Right lobe of liver (tissue), 6 donors: ENCODE measurements at regions not wholly inside any gene's neighbourhood (a gene's known extent, or its start where the extent isn't known, plus 50 kb on each side); places are given as distances from the start of the nearest gene placed in this dataset.

ENCODE experiments used
- ATAC-seq, 4 donors: fragments of 200-7000 bp; cut with Tn5 transposase; one replicate each; pipeline ENCODE4 v1.9.1; 2020; ENCODE audit warnings: mild to moderate bottlenecking in 4 of 4, moderate library complexity in 4 of 4
- DNase-seq, 3 donors: peaks; one replicate each; pipeline ENCODE4 v3.0.0-alpha.2; 2020
- H3K27ac ChIP-seq, 3 donors: fragments of 200-600 bp; one replicate each; pipeline ENCODE4 v1.8.0; 2022
- H3K27me3 ChIP-seq, 2 donors: fragments of 200-600 bp; one replicate each; pipeline ENCODE4 v1.8.0; 2022
- H3K36me3 ChIP-seq, 4 donors: fragments of 200-600 bp; sonication (generic) in 1 of 4; one replicate each; pipeline versions ENCODE4 v1.5.1 to v1.8.0; 2017 to 2022; ENCODE audit warnings: control low read depth in 1 of 4
- H3K4me1 ChIP-seq, 4 donors: fragments of 200-600 bp; sonication (generic) in 1 of 4; one replicate each; pipeline versions ENCODE4 v1.5.1 to v1.8.0; 2017 to 2022; ENCODE audit warnings: control low read depth in 1 of 4
- H3K4me3 ChIP-seq, 3 donors: fragments of 200-600 bp; one replicate each; pipeline ENCODE4 v1.8.0; 2022
- H3K9me3 ChIP-seq, 4 donors: fragments of 200-600 bp; sonication (generic) in 1 of 4; one replicate each; pipeline versions ENCODE4 v1.5.1 to v1.8.0; 2017 to 2022; ENCODE audit warnings: control low read depth in 1 of 4
- POLR2A ChIP-seq: fragments of 450-650 bp; IDR thresholded peaks from one replicate; pipeline ENCODE4 v1.6.1; 2017; ENCODE audit warnings: antibody characterized with exemption, mild to moderate bottlenecking
- WGBS: methylation state at CpG from one replicate; pipeline ENCODE4 v1.1.6; 2018; ENCODE audit warnings: low coverage, low lambda C conversion rate; ENCODE audit not compliant: insufficient coverage; ENCODE audit errors: missing lambda C conversion rate; 5-methylcytosine and 5-hydroxymethylcytosine counted together
- intact Hi-C, 2 donors: fragments of 100-400 bp; cut with DNase I; formaldehyde crosslinking; loops; one replicate each; pipeline versions ENCODE4 v1.11.2 to v1.14.1; 2022
- TF ChIP-seq, protein P1 (sequence below), 4 donors: fragments of 200-600 bp in 3 of 4; fragments of 450-650 bp in 1 of 4; IDR thresholded peaks; one replicate each; pipeline versions ENCODE4 v1.5.1 to v1.8.0; 2016 to 2022; ENCODE audit warnings: antibody characterized with exemption in 4 of 4, mild to moderate bottlenecking in 2 of 4
- donor health status: DM: no; HTN: yes; CAD: no.
- donor health status: DM: no; HTN: no; CAD: no.
- donor health status: DM: no; HTN: no; CAD: no.
- donor health status: DM: no; HTN: yes; CAD: no.
- donor health status: DM: no; HTN: yes; CAD: no.

GRCh38 chr7:106773228-106773627, 91.9 kb upstream of the PIK3CG start:
- peak in 2 of 4 donors; percentile 16 to 25 for ATAC-seq
- intact Hi-C loops, result no loop called here
- H3K4me3 ChIP-seq, result no peak overlapping the region
- 47% methylated on average over 1 of the region's 1 CpG for WGBS
- TF ChIP-seq, protein P1, sequence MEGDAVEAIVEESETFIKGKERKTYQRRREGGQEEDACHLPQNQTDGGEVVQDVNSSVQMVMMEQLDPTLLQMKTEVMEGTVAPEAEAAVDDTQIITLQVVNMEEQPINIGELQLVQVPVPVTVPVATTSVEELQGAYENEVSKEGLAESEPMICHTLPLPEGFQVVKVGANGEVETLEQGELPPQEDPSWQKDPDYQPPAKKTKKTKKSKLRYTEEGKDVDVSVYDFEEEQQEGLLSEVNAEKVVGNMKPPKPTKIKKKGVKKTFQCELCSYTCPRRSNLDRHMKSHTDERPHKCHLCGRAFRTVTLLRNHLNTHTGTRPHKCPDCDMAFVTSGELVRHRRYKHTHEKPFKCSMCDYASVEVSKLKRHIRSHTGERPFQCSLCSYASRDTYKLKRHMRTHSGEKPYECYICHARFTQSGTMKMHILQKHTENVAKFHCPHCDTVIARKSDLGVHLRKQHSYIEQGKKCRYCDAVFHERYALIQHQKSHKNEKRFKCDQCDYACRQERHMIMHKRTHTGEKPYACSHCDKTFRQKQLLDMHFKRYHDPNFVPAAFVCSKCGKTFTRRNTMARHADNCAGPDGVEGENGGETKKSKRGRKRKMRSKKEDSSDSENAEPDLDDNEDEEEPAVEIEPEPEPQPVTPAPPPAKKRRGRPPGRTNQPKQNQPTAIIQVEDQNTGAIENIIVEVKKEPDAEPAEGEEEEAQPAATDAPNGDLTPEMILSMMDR (IDR thresholded peaks at IDR 0.05), result no peak
- TF ChIP-seq POLR2A, result no peak
- no peaks in the 10 kb centered on the region for H3K9me3 ChIP-seq
- H3K27ac ChIP-seq, result no peak overlapping the region
- no peaks in the 10 kb centered on the region for H3K4me1 ChIP-seq
- H3K36me3 ChIP-seq, result no peaks in the 10 kb centered on the region
- no peak for DNase-seq
- H3K27me3 ChIP-seq, result no peaks in the 10 kb centered on the region

- no peak for DNase-seq
- no peaks in the 10 kb centered on the region for H3K4me1 ChIP-seq
- WGBS, result 93% methylated on average over 2 of the region's 2 CpGs
- no peak for TF ChIP-seq POLR2A
- TF ChIP-seq, protein P1 (IDR thresholded peaks at IDR 0.05), result no peak
- ATAC-seq, result no peak
- no peaks in the 10 kb centered on the region for H3K36me3 ChIP-seq
- no peak overlapping the region for H3K4me3 ChIP-seq
- no peak overlapping the region for H3K27ac ChIP-seq
- H3K9me3 ChIP-seq, result no peaks in the 10 kb centered on the region
- H3K27me3 ChIP-seq, result no peaks in the 10 kb centered on the region
- intact Hi-C loops, result no loop called here
Measured at GRCh38 chr7:106773721-106774120, 91.4 kb upstream of the PIK3CG start.

DNA sequence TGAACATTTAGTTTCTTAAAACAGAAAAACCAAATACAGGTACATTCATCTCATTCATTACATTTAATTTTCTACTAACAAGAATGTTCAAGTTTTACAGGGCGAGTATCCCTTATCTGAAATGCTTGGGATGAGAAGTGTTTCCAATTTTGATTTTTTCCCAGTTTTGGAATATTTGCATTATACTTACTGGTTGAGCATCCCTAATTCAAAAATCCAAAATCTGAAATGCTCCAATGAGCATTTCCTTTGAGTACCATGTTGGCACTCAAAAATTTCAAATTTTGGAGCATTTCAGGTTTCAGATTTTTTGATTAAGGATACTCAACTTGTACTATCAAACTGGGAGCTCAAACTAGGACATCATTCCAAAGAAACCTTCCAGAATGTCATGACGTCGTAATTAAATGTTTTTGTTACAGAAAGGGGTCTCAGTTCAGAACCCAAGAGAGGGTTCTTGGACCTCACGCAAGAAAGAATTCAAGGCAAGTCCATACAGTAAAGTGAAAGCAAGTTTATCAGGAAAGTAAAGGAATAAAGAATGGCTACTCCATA, 90.8 kb upstream of the PIK3CG start:
- WGBS, result 73% methylated on average over 4 of the region's 4 CpGs
- H3K27ac ChIP-seq, result no peak overlapping the region
- no peak for TF ChIP-seq POLR2A
- TF ChIP-seq, protein P1 (IDR thresholded peaks at IDR 0.05), result no peak
- H3K4me3 ChIP-seq, result no peak overlapping the region
- ATAC-seq (no peak), DNase-seq (no peak)
- intact Hi-C loops, result no loop called here
- H3K4me1 ChIP-seq, result no peaks in the 10 kb centered on the region
- H3K9me3 ChIP-seq, result no peaks in the 10 kb centered on the region
- no peaks in the 10 kb centered on the region for H3K36me3 ChIP-seq
- no peaks in the 10 kb centered on the region for H3K27me3 ChIP-seq

DNA sequence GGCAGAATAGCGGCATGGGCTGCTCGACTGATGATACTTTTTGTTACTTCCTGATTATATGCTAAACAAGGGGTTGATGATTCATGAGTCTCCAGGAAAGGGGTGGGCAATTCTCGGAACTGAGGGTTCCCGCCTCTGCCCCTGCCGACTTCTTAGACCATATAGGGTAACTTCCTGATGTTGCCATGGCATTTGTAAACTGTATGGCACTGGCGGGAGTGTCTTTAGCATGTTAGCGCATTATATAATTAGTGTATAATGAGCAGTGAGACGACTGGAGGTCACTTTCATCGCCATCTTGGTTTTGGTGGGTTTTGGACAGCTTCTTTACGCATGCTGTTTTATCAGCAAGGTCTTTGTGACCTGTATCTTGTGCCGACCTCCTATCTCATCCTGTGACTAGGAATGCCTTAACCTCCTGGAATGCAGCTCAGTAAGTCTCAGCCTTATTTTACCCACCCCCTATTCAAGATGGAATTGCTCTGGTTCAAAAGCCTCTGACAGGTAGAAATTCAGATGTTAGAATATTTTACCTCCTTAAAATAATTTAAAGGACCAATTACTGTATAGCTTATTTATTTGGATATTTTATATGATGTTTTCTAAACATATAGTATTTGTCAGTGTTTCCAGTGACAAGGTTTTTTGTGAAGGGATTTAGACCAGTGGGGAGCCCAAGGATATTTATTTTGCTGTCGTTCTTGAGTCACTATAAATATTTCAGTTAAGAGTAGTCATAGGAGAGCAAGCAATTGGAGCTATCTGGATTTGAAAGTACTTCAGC, 90.1 kb upstream of the PIK3CG start:
- Histone ChIP-seq H3K9me3 (no peaks in the 10 kb centered on the region), H3K4me1 (no peaks in the 10 kb centered on the region), H3K27ac (no peak overlapping the region), H3K27me3 (no peaks in the 10 kb centered on the region), H3K36me3 (no peaks in the 10 kb centered on the region), H3K4me3 (no peak overlapping the region)
- TF ChIP-seq, protein P1 (IDR thresholded peaks at IDR 0.05), result no peak
- TF ChIP-seq POLR2A, result no peak
- DNase-seq (no peak), ATAC-seq (no peak)
- intact Hi-C loops, result no loop called here
- WGBS, result 56% methylated on average over 11 of the region's 12 CpGs
